HEK293 (cell line): ENCODE measurements at regions not wholly inside any gene's neighbourhood (a gene's known extent, or its start where the extent isn't known, plus 50 kb on each side); places are given as distances from the start of the nearest gene placed in this dataset.

Experiments
- CTCF ChIA-PET: fragments of 350-600 bp; formaldehyde crosslinking; extraction: SDS; loops from one replicate; lab custom pipeline; 2021; ENCODE audit warnings: antibody characterized with exemption; lab: Yijun Ruan, JAX
- POLR2A ChIA-PET: fragments of 300-600 bp; formaldehyde crosslinking; extraction: SDS; loops from one replicate; lab custom pipeline; 2020; ENCODE audit warnings: antibody characterized with exemption, inconsistent platforms; lab: Yijun Ruan, JAX
- H3K27ac ChIP-seq: fragments of 200-500 bp; sonication (Bioruptor generic); 2 replicates; pipeline ENCODE4 v1.5.1; 2014; ENCODE audit warnings: low read depth, low read length, control low read depth, inconsistent platforms; ENCODE audit errors: extremely low read depth
- H3K36me3 ChIP-seq, 2 experiments: fragments of 200-500 bp in 1 of 2; sonication (Bioruptor generic) in 1 of 2; 1 replicate in 1 of 2; 2 replicates in 1 of 2; pipeline ENCODE4 v1.5.1; 2014 to 2017; ENCODE audit warnings: inconsistent platforms in 2 of 2, low read length in 2 of 2; ENCODE audit not compliant: control insufficient read depth in 2 of 2, insufficient read depth in 1 of 2
- H3K4me1 ChIP-seq: fragments of 200-500 bp; sonication (Bioruptor generic); 2 replicates; pipeline ENCODE4 v1.5.1; 2014; ENCODE audit warnings: mild to moderate bottlenecking, low read length, inconsistent platforms; ENCODE audit not compliant: control insufficient read depth, insufficient read depth
- H3K4me3 ChIP-seq: 2 replicates; pipeline ENCODE4 v1.5.1; 2011; ENCODE audit warnings: low read depth, mild to moderate bottlenecking, control low read depth, low read length, moderate library complexity
- H3K9me3 ChIP-seq: fragments of 200-500 bp; sonication (Bioruptor generic); 2 replicates; pipeline ENCODE4 v1.5.1; 2014; ENCODE audit warnings: low read depth, low read length, inconsistent platforms; ENCODE audit not compliant: control insufficient read depth, insufficient read depth
- EGR2 ChIP-seq: fragments of 450-650 bp; formaldehyde crosslinking; IDR thresholded peaks from 2 replicates; pipeline ENCODE4 v1.5.1; 2016; ENCODE audit warnings: low read depth, missing biosample characterization, missing genetic modification characterization
- FEZF1 ChIP-seq: fragments of 450-650 bp; formaldehyde crosslinking; IDR thresholded peaks from 2 replicates; pipeline ENCODE4 v1.5.1; 2016; ENCODE audit warnings: missing biosample characterization, missing genetic modification characterization
- IKZF3 ChIP-seq: fragments of 450-650 bp; IDR thresholded peaks from 2 replicates; pipeline ENCODE4 v1.5.0; 2018; ENCODE audit warnings: missing biosample characterization, mild to moderate bottlenecking, missing genetic modification characterization, moderate library complexity
- KLF8 ChIP-seq: fragments of 450-650 bp; formaldehyde crosslinking; IDR thresholded peaks from 2 replicates; pipeline ENCODE4 v1.5.1; 2016; ENCODE audit warnings: missing biosample characterization, missing genetic modification characterization
- MYNN ChIP-seq: fragments of 450-650 bp; formaldehyde crosslinking; IDR thresholded peaks from 2 replicates; pipeline ENCODE4 v1.5.1; 2016; ENCODE audit warnings: missing biosample characterization, missing genetic modification characterization, borderline replicate concordance
- ZBTB20 ChIP-seq: fragments of 450-650 bp; formaldehyde crosslinking; IDR thresholded peaks from 2 replicates; pipeline ENCODE4 v1.5.1; 2016; ENCODE audit warnings: missing biosample characterization, missing genetic modification characterization
- ZEB2 ChIP-seq: fragments of 450-650 bp; formaldehyde crosslinking; IDR thresholded peaks from 2 replicates; pipeline ENCODE4 v1.5.1; 2016; ENCODE audit warnings: missing biosample characterization, missing genetic modification characterization
- ZNF114 ChIP-seq: fragments of 450-650 bp; formaldehyde crosslinking; IDR thresholded peaks from 2 replicates; pipeline ENCODE4 v1.5.0; 2017; ENCODE audit warnings: missing biosample characterization, missing genetic modification characterization
- ZNF16 ChIP-seq: fragments of 450-650 bp; formaldehyde crosslinking; IDR thresholded peaks from 2 replicates; pipeline ENCODE4 v1.5.1; 2016; ENCODE audit warnings: low read depth, missing biosample characterization, missing genetic modification characterization
- ZNF169 ChIP-seq: fragments of 450-650 bp; formaldehyde crosslinking; IDR thresholded peaks from 2 replicates; pipeline ENCODE4 v1.5.1; 2016; ENCODE audit warnings: missing biosample characterization, missing genetic modification characterization
- ZNF174 ChIP-seq: fragments of 450-650 bp; formaldehyde crosslinking; IDR thresholded peaks from 2 replicates; pipeline ENCODE4 v1.5.0; 2017; ENCODE audit warnings: missing biosample characterization, mild to moderate bottlenecking, missing genetic modification characterization
- ZNF184 ChIP-seq: fragments of 450-650 bp; IDR thresholded peaks from 2 replicates; pipeline ENCODE4 v1.5.1; 2018; ENCODE audit warnings: missing biosample characterization, mild to moderate bottlenecking, missing genetic modification characterization
- ZNF24 ChIP-seq: fragments of 450-650 bp; formaldehyde crosslinking; IDR thresholded peaks from 2 replicates; pipeline ENCODE4 v1.5.1; 2016; ENCODE audit warnings: missing biosample characterization, missing genetic modification characterization
- ZNF248 ChIP-seq: fragments of 450-650 bp; formaldehyde crosslinking; IDR thresholded peaks from 2 replicates; pipeline ENCODE4 v1.5.1; 2017; ENCODE audit warnings: missing biosample characterization, missing genetic modification characterization
- ZNF302 ChIP-seq: fragments of 450-650 bp; formaldehyde crosslinking; IDR thresholded peaks from 2 replicates; pipeline ENCODE4 v1.5.1; 2016; ENCODE audit warnings: missing biosample characterization, missing genetic modification characterization, low read depth
- ZNF560 ChIP-seq: fragments of 450-650 bp; formaldehyde crosslinking; IDR thresholded peaks from 2 replicates; pipeline ENCODE4 v1.5.1; 2017; ENCODE audit warnings: missing biosample characterization, missing genetic modification characterization, borderline replicate concordance
- ZNF76 ChIP-seq: fragments of 450-650 bp; formaldehyde crosslinking; IDR thresholded peaks from 2 replicates; pipeline ENCODE4; 2016; ENCODE audit warnings: low read depth, missing biosample characterization, missing genetic modification characterization, borderline replicate concordance
- ZNF792 ChIP-seq: fragments of 450-650 bp; formaldehyde crosslinking; IDR thresholded peaks from 2 replicates; pipeline ENCODE4 v1.5.1; 2016; ENCODE audit warnings: missing biosample characterization, missing genetic modification characterization
- TF ChIP-seq, protein P1 (sequence below): fragments of 450-650 bp; formaldehyde crosslinking; IDR thresholded peaks from 2 replicates; pipeline ENCODE4 v1.5.1; 2017; ENCODE audit warnings: missing biosample characterization, missing genetic modification characterization
- TF ChIP-seq, protein P2 (sequence below): fragments of 450-650 bp; formaldehyde crosslinking; IDR thresholded peaks from 2 replicates; pipeline ENCODE4 v1.5.1; 2016; ENCODE audit warnings: missing biosample characterization, missing genetic modification characterization
- TF ChIP-seq, protein P3 (sequence below): fragments of 450-650 bp; formaldehyde crosslinking; IDR thresholded peaks from 2 replicates; pipeline ENCODE4 v1.5.1; 2016; ENCODE audit warnings: missing biosample characterization, missing genetic modification characterization
- TF ChIP-seq, protein P4 (sequence below): fragments of 450-650 bp; formaldehyde crosslinking; IDR thresholded peaks from 2 replicates; pipeline ENCODE4 v1.5.1; 2016; ENCODE audit warnings: missing biosample characterization, missing genetic modification characterization
- TF ChIP-seq, protein P5 (sequence below): fragments of 450-650 bp; formaldehyde crosslinking; IDR thresholded peaks from 2 replicates; pipeline ENCODE4; 2016; ENCODE audit warnings: missing biosample characterization, missing genetic modification characterization
- TF ChIP-seq, protein P6 (sequence below): fragments of 450-650 bp; formaldehyde crosslinking; IDR thresholded peaks from 2 replicates; pipeline ENCODE4 v1.5.1; 2016; ENCODE audit warnings: missing biosample characterization, missing genetic modification characterization

DNA sequence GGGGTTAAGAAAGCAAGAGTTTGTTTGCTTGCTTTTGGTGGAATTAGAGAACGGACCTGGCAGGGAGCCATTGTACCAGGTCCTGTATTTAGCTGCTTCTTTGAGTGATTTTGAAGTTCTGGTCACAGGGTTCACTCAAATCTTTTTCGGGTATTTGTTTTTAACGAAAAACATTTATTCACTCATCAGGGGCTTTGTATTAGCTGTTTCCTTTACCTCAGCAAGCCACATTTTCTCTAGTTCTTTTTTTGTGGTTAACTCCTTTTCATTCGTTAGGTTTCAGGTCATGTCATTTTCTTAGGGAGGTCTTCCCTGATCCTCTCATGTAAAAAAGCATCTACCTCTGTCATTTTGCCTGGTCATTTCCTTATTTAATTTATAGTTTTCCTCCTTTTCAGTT lies 1502.2 kb downstream of the GRIK2 start:
- CTCF ChIA-PET: interaction anchor here (0.7 kb wide), 1 partner anchor 26 kb away, joined by 3 read pairs; no protein-coding TSS in a partner anchor
- TF ChIP-seq ZNF174 (tag by site-specific recombination) (no peak), EGR2 (tag by site-specific recombination) (no peak), ZNF76 (tag by site-specific recombination) (no peak), ZNF114 (no peak), IKZF3 (tag by site-specific recombination) (no peak), ZEB2 (tag by site-specific recombination) (no peak), ZNF16 (tag by site-specific recombination) (no peak), KLF8 (tag by site-specific recombination) (no peak), ZNF169 (tag by site-specific recombination) (no peak), ZNF302 (no peak), ZNF560 (tag by site-specific recombination) (no peak), ZNF792 (tag by site-specific recombination) (no peak)
- TF ChIP-seq, protein P1, sequence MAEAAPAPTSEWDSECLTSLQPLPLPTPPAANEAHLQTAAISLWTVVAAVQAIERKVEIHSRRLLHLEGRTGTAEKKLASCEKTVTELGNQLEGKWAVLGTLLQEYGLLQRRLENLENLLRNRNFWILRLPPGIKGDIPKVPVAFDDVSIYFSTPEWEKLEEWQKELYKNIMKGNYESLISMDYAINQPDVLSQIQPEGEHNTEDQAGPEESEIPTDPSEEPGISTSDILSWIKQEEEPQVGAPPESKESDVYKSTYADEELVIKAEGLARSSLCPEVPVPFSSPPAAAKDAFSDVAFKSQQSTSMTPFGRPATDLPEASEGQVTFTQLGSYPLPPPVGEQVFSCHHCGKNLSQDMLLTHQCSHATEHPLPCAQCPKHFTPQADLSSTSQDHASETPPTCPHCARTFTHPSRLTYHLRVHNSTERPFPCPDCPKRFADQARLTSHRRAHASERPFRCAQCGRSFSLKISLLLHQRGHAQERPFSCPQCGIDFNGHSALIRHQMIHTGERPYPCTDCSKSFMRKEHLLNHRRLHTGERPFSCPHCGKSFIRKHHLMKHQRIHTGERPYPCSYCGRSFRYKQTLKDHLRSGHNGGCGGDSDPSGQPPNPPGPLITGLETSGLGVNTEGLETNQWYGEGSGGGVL (tag by site-specific recombination): no peak
- TF ChIP-seq, protein P2, sequence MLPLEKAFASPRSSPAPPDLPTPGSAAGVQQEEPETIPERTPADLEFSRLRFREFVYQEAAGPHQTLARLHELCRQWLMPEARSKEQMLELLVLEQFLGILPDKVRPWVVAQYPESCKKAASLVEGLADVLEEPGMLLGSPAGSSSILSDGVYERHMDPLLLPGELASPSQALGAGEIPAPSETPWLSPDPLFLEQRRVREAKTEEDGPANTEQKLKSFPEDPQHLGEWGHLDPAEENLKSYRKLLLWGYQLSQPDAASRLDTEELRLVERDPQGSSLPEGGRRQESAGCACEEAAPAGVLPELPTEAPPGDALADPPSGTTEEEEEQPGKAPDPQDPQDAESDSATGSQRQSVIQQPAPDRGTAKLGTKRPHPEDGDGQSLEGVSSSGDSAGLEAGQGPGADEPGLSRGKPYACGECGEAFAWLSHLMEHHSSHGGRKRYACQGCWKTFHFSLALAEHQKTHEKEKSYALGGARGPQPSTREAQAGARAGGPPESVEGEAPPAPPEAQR (tag by site-specific recombination): no peak
- TF ChIP-seq, protein P3, sequence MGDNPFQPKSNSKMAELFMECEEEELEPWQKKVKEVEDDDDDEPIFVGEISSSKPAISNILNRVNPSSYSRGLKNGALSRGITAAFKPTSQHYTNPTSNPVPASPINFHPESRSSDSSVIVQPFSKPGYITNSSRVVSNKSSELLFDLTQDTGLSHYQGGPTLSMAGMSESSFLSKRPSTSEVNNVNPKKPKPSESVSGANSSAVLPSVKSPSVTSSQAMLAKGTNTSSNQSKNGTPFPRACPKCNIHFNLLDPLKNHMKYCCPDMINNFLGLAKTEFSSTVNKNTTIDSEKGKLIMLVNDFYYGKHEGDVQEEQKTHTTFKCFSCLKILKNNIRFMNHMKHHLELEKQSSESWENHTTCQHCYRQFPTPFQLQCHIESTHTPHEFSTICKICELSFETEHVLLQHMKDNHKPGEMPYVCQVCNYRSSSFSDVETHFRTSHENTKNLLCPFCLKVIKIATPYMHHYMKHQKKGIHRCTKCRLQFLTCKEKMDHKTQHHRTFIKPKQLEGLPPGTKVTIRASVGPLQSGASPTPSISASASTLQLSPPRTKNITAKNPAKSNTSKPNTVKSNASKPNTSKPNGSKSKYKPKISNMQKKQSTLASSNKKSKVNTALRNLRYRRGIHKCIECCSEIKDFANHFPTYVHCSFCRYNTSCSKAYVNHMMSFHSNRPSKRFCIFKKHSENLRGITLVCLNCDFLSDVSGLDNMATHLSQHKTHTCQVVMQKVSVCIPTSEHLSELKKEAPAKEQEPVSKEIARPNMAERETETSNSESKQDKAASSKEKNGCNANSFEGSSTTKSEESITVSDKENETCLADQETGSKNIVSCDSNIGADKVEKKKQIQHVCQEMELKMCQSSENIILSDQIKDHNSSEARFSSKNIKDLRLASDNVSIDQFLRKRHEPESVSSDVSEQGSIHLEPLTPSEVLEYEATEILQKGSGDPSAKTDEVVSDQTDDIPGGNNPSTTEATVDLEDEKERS (tag by site-specific recombination): no peak
- TF ChIP-seq, protein P4, sequence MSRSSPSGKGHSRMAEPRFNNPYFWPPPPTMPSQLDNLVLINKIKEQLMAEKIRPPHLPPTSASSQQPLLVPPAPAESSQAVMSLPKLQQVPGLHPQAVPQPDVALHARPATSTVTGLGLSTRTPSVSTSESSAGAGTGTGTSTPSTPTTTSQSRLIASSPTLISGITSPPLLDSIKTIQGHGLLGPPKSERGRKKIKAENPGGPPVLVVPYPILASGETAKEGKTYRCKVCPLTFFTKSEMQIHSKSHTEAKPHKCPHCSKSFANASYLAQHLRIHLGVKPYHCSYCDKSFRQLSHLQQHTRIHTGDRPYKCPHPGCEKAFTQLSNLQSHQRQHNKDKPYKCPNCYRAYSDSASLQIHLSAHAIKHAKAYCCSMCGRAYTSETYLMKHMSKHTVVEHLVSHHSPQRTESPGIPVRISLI (tag by site-specific recombination): no peak
- TF ChIP-seq, all 188 proteins: peak for 0
- Histone ChIP-seq H3K4me3 (no peak overlapping the region), H3K9me3 (no peaks in the 10 kb centered on the region), H3K27ac (no peak overlapping the region), H3K36me3 (no peaks in the 10 kb centered on the region), H3K4me1 (no peaks in the 10 kb centered on the region)
- POLR2A ChIA-PET: no interaction called here

DNA sequence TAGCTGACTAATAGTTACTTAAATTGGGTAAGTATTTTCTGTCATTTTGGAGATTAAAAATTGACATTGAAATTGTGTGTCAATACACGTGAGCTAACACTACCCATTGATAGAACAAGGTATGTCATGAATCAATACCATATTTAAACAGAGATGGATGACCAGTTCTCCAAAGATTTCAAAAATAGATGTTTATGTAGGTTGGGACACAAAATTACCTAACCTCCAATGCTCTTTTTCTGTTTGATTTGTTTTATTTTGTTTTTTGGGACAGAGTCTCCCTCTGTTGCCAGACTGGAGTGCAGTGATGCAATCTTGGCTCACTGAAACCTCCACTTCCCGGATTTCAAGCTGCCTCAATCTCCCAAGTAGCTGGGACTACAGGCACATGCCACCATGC lies 1491.7 kb downstream of the GRIK2 start:
- CTCF ChIA-PET: interaction anchor here (0.9 kb wide), 1 partner anchor 238 kb away, joined by 4 read pairs; no protein-coding TSS in a partner anchor
- no peaks in the 10 kb centered on the region for H3K4me1 ChIP-seq
- no peak overlapping the region for H3K27ac ChIP-seq
- H3K36me3 ChIP-seq: no peaks in the 10 kb centered on the region
- H3K9me3 ChIP-seq: no peaks in the 10 kb centered on the region
- POLR2A ChIA-PET: no interaction called here
- no peak overlapping the region for H3K4me3 ChIP-seq
- TF ChIP-seq FEZF1 (no peak), ZNF184 (tag by site-specific recombination) (no peak), ZBTB20 (tag by site-specific recombination) (no peak), ZNF24 (no peak), MYNN (no peak), ZNF792 (tag by site-specific recombination) (no peak), KLF8 (tag by site-specific recombination) (no peak), ZNF248 (tag by site-specific recombination) (no peak)
- TF ChIP-seq, protein P5, sequence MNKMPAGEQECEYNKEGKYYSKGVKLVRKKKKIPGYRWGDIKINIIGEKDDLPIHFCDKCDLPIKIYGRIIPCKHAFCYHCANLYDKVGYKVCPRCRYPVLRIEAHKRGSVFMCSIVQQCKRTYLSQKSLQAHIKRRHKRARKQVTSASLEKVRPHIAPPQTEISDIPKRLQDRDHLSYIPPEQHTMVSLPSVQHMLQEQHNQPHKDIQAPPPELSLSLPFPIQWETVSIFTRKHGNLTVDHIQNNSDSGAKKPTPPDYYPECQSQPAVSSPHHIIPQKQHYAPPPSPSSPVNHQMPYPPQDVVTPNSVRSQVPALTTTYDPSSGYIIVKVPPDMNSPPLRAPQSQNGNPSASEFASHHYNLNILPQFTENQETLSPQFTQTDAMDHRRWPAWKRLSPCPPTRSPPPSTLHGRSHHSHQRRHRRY: no peak
- TF ChIP-seq, protein P6, sequence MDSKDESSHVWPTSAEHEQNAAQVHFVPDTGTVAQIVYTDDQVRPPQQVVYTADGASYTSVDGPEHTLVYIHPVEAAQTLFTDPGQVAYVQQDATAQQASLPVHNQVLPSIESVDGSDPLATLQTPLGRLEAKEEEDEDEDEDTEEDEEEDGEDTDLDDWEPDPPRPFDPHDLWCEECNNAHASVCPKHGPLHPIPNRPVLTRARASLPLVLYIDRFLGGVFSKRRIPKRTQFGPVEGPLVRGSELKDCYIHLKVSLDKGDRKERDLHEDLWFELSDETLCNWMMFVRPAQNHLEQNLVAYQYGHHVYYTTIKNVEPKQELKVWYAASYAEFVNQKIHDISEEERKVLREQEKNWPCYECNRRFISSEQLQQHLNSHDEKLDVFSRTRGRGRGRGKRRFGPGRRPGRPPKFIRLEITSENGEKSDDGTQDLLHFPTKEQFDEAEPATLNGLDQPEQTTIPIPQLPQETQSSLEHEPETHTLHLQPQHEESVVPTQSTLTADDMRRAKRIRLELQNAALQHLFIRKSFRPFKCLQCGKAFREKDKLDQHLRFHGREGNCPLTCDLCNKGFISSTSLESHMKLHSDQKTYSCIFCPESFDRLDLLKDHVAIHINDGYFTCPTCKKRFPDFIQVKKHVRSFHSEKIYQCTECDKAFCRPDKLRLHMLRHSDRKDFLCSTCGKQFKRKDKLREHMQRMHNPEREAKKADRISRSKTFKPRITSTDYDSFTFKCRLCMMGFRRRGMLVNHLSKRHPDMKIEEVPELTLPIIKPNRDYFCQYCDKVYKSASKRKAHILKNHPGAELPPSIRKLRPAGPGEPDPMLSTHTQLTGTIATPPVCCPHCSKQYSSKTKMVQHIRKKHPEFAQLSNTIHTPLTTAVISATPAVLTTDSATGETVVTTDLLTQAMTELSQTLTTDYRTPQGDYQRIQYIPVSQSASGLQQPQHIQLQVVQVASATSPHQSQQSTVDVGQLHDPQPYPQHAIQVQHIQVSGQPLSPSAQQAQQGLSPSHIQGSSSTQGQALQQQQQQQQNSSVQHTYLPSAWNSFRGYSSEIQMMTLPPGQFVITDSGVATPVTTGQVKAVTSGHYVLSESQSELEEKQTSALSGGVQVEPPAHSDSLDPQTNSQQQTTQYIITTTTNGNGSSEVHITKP (tag by site-specific recombination): no peak
